ENCODE measurements at regions not wholly inside any gene's neighbourhood (a gene's known extent, or its start where the extent isn't known, plus 50 kb on each side); places are given as distances from the start of the nearest gene placed in this dataset. TPM values are rescaled to one million over a fixed set of nuclear protein-coding genes. Genes with fewer than 3 reads are reported as not detected.

GRCh38 chr1:117798550-117798949 lies 130.9 kb downstream of the GDAP2 start:
- DNase-seq (ENCODE audit: low read depth): peak; percentile 36
- no peak for TF ChIP-seq CTCF (IDR thresholded peaks at IDR 0.05; ENCODE audit: insufficient read depth, low read depth, low read length)

GRCh38 chr1:117802531-117803257 lies 126.7 kb downstream of the GDAP2 start:
- H3K4me3 ChIP-seq (ENCODE audit: low read depth, low read length): no peak overlapping the region
- no peak for TF ChIP-seq CTCF (IDR thresholded peaks at IDR 0.05; ENCODE audit: insufficient read depth, low read depth, low read length)
- DNase-seq (ENCODE audit: low read depth): peak; percentile 62

More at GRCh38 chr1:117798550-117798949, 130.9 kb downstream of the GDAP2 start:
- no peak overlapping the region for H3K4me3 ChIP-seq (ENCODE audit: low read depth, low read length)

- no peak overlapping the region for H3K4me3 ChIP-seq (ENCODE audit: low read depth, low read length)
- no peak for DNase-seq (ENCODE audit: low read depth)
- TF ChIP-seq CTCF (IDR thresholded peaks at IDR 0.05; ENCODE audit: insufficient read depth, low read depth, low read length): no peak
Observed at GRCh38 chr1:117803318-117803717, 126.1 kb downstream of the GDAP2 start.

GRCh38 chr1:117809764-117810163 lies 119.7 kb downstream of the GDAP2 start:
- DNase-seq (ENCODE audit: low read depth): peak; percentile 34

GRCh38 chr1:117810553-117810952 lies 118.9 kb downstream of the GDAP2 start:
- DNase-seq (ENCODE audit: low read depth): peak; percentile 68
- no peak overlapping the region for H3K4me3 ChIP-seq (ENCODE audit: low read depth, low read length)
- TF ChIP-seq CTCF (IDR thresholded peaks at IDR 0.05; ENCODE audit: insufficient read depth, low read depth, low read length): peak; percentile 25

More at GRCh38 chr1:117809764-117810163, 119.7 kb downstream of the GDAP2 start:
- TF ChIP-seq CTCF (IDR thresholded peaks at IDR 0.05; ENCODE audit: insufficient read depth, low read depth, low read length): no peak
- H3K4me3 ChIP-seq (ENCODE audit: low read depth, low read length): no peak overlapping the region

- TF ChIP-seq CTCF (IDR thresholded peaks at IDR 0.05; ENCODE audit: insufficient read depth, low read depth, low read length): no peak
- H3K4me3 ChIP-seq (ENCODE audit: low read depth, low read length): no peak overlapping the region
- DNase-seq (ENCODE audit: low read depth): peak; percentile 80
Observed at GRCh38 chr1:117812869-117813511, 116.4 kb downstream of the GDAP2 start.

Small RNA genes in the stretch of these regions (small RNA-seq; reads per million reads assigned to genes)
- gene AL390877.1 (not detected), gene RF00561 (not detected)
